IMR-90 (cell line): ENCODE measurements at regions not wholly inside any gene's neighbourhood (a gene's known extent, or its start where the extent isn't known, plus 50 kb on each side); places are given as distances from the start of the nearest gene placed in this dataset.

ENCODE experiments used
- ATAC-seq: fragments of 200-7000 bp; cut with Tn5 transposase; 2 replicates; pipeline ENCODE4 v1.9.1; 2020; ENCODE audit warnings: low read depth, mild to moderate bottlenecking, moderate library complexity
- BruUV-seq: library from RNA; stranded (reverse); fragments of 400-500 nt; replicated peaks from 2 replicates; lab custom pipeline; 2021; lab: Mats Ljungman, UMichigan
- CTCF ChIA-PET: fragments of 300-600 bp; formaldehyde crosslinking; extraction: SDS; loops from one replicate; lab custom pipeline; 2021; ENCODE audit warnings: antibody characterized with exemption; lab: Yijun Ruan, JAX
- POLR2A ChIA-PET: fragments of 300-600 bp; sonication (Branson Sonifier 250); formaldehyde crosslinking; loops from one replicate; lab custom pipeline; 2022; ENCODE audit warnings: antibody characterized with exemption; ENCODE audit not compliant: unreplicated experiment; lab: Charles Lee
- DNase-seq: peaks from one replicate; pipeline ENCODE4 v3.0.0; 2013
- H2AFZ ChIP-seq: replicated peaks from 2 replicates; pipeline ENCODE3; 2013; ENCODE audit warnings: low read length, mild to moderate bottlenecking; ENCODE audit not compliant: poor library complexity
- H2AK5ac ChIP-seq: 2 replicates; pipeline ENCODE4 v1.6.1; 2013; ENCODE audit warnings: low read depth, low read length, inconsistent platforms
- H2AK9ac ChIP-seq: replicated peaks from 2 replicates; pipeline ENCODE3; 2013; ENCODE audit warnings: mild to moderate bottlenecking, low read depth, low read length, moderate library complexity; ENCODE audit not compliant: poor library complexity
- H2BK120ac ChIP-seq: 2 replicates; pipeline ENCODE4 v1.6.1; 2013; ENCODE audit warnings: low read depth, low read length, inconsistent platforms
- H2BK15ac ChIP-seq: 3 replicates; pipeline ENCODE4 v1.6.1; 2013; ENCODE audit warnings: low read depth, low read length, inconsistent platforms
- H2BK20ac ChIP-seq: 2 replicates; pipeline ENCODE4 v1.6.1; 2013; ENCODE audit warnings: low read depth, mild to moderate bottlenecking, inconsistent platforms, low read length, moderate library complexity
- H2BK5ac ChIP-seq: 2 replicates; pipeline ENCODE4 v1.6.1; 2013; ENCODE audit warnings: mild to moderate bottlenecking, low read depth, low read length, inconsistent platforms; ENCODE audit not compliant: poor library complexity, severe bottlenecking
- H3K14ac ChIP-seq: replicated peaks from 2 replicates; pipeline ENCODE4 v1.6.1; 2013; ENCODE audit warnings: low read depth, low read length, inconsistent platforms
- H3K18ac ChIP-seq: 2 replicates; pipeline ENCODE4 v1.6.1; 2013; ENCODE audit warnings: low read depth, low read length, control low read depth
- H3K23ac ChIP-seq: 2 replicates; pipeline ENCODE4 v1.6.1; 2013; ENCODE audit warnings: low read depth, low read length, inconsistent platforms
- H3K27ac ChIP-seq: 2 replicates; pipeline ENCODE4 v1.5.1; 2013; ENCODE audit warnings: mild to moderate bottlenecking, control low read depth, low read length; ENCODE audit not compliant: insufficient read depth
- H3K27me3 ChIP-seq: 2 replicates; pipeline ENCODE4 v1.6.1; 2013; ENCODE audit warnings: low read length; ENCODE audit not compliant: control insufficient read depth, insufficient read depth
- H3K36me3 ChIP-seq: 2 replicates; pipeline ENCODE4 v1.6.1; 2013; ENCODE audit warnings: low read length, mixed read lengths; ENCODE audit not compliant: control insufficient read depth, insufficient read depth
- H3K4ac ChIP-seq: 2 replicates; pipeline ENCODE4 v1.6.1; 2013; ENCODE audit warnings: low read depth, low read length, inconsistent platforms
- H3K4me1 ChIP-seq: 2 replicates; pipeline ENCODE4 v1.6.1; 2013; ENCODE audit warnings: low read length, mixed read lengths; ENCODE audit not compliant: control insufficient read depth, insufficient read depth
- H3K4me2 ChIP-seq: 2 replicates; pipeline ENCODE4 v1.6.1; 2013; ENCODE audit warnings: low read depth, mild to moderate bottlenecking, control low read depth, low read length, moderate library complexity
- H3K4me3 ChIP-seq: 2 replicates; pipeline ENCODE4 v1.5.1; 2013; ENCODE audit warnings: low read depth, mild to moderate bottlenecking, control low read depth, low read length, moderate library complexity; ENCODE audit not compliant: insufficient read depth
- H3K56ac ChIP-seq: 2 replicates; pipeline ENCODE4 v1.6.1; 2013; ENCODE audit warnings: low read length, inconsistent platforms; ENCODE audit not compliant: insufficient read depth; ENCODE audit errors: extremely low read depth
- H3K79me1 ChIP-seq, 2 experiments: 2 replicates each; pipeline ENCODE4 v1.6.1; 2013; ENCODE audit warnings: low read length in 2 of 2, inconsistent platforms in 1 of 2, low read depth in 1 of 2
- H3K9ac ChIP-seq: 2 replicates; pipeline ENCODE4 v1.6.1; 2013; ENCODE audit warnings: low read depth, low read length, control low read depth
- H3K9me1 ChIP-seq: 2 replicates; pipeline ENCODE4 v1.6.1; 2013; ENCODE audit warnings: low read length, inconsistent platforms; ENCODE audit not compliant: insufficient read depth
- H3K9me3 ChIP-seq: 2 replicates; pipeline ENCODE4 v1.6.1; 2013; ENCODE audit warnings: low read length; ENCODE audit not compliant: control insufficient read depth, insufficient read depth
- H4K20me1 ChIP-seq: 2 replicates; pipeline ENCODE4 v1.6.1; 2013; ENCODE audit warnings: low read length, inconsistent platforms; ENCODE audit not compliant: insufficient read depth
- H4K5ac ChIP-seq: 2 replicates; pipeline ENCODE4 v1.6.1; 2013; ENCODE audit warnings: mild to moderate bottlenecking, low read depth, low read length, control low read depth
- H4K8ac ChIP-seq, 2 experiments: 2 replicates each; pipeline ENCODE4 v1.6.1; 2013; ENCODE audit warnings: low read depth in 2 of 2, low read length in 2 of 2, control low read depth in 1 of 2, inconsistent platforms in 1 of 2
- H4K91ac ChIP-seq: 2 replicates; pipeline ENCODE4 v1.6.1; 2013; ENCODE audit warnings: low read depth, low read length, inconsistent platforms; ENCODE audit not compliant: insufficient read depth
- BHLHE40 ChIP-seq: fragments of 150-350 bp; IDR thresholded peaks from 2 replicates; pipeline ENCODE4 v1.6.1; 2016; ENCODE audit warnings: mild to moderate bottlenecking, low read depth, low read length
- CHD1 ChIP-seq: IDR thresholded peaks from 2 replicates; pipeline ENCODE4 v1.6.1; 2012; ENCODE audit warnings: low read depth, low read length, improper control_type of control experiment
- NFE2L2 ChIP-seq: fragments of 150-350 bp; IDR thresholded peaks from 2 replicates; pipeline ENCODE4 v1.6.1; 2016; ENCODE audit warnings: low read depth, mild to moderate bottlenecking, low read length
- RFX5 ChIP-seq: IDR thresholded peaks from 2 replicates; pipeline ENCODE4 v1.8.0; 2012; ENCODE audit warnings: low read depth, mild to moderate bottlenecking, low read length, moderate library complexity
- WGBS, 2 experiments: methylation state at CpG; one replicate each; pipeline versions ENCODE4 v1.1.5 to v1.1.7; 2013; ENCODE audit warnings: missing lambda C conversion rate in 2 of 2; ENCODE audit not compliant: insufficient read length in 1 of 2; ENCODE audit errors: extremely low coverage in 2 of 2; 5-methylcytosine and 5-hydroxymethylcytosine counted together
- dilution Hi-C: fragments of 300-500 bp; cut with HindIII; formaldehyde crosslinking; loops from one replicate; pipeline ENCODE4 v1.14.3; 2018; ENCODE audit warnings: low sequenced_read_pairs; ENCODE audit not compliant: unreplicated experiment
- in situ Hi-C: fragments of 300-500 bp; cut with MboI; formaldehyde crosslinking; loops from 3 replicates; pipeline ENCODE4 v1.14.3; 2019; ENCODE audit warnings: low sequenced_read_pairs, inconsistent platforms, mixed read lengths
- intact Hi-C: fragments of 100-400 bp; cut with micrococcal nuclease; formaldehyde crosslinking; loops from 2 replicates; pipeline ENCODE4 v1.10.0; 2022

- no peak overlapping the region for H3K9ac ChIP-seq
- H2BK120ac ChIP-seq = no peak overlapping the region
- H3K23ac ChIP-seq = no peak overlapping the region
- CTCF ChIA-PET = no interaction called here
- H2BK20ac ChIP-seq = no peak overlapping the region
- no peak overlapping the region for H3K4me2 ChIP-seq
- POLR2A ChIA-PET = no interaction called here
- 50% methylated on average over 1 of the region's 7 CpGs; no CpG with 5 or more reads in 1 of the 2 experiments for WGBS, 2 experiments
- H3K56ac ChIP-seq = no peak overlapping the region
- H2AK9ac ChIP-seq = no peak overlapping the region
- no peak overlapping the region for H2BK5ac ChIP-seq
- no peak overlapping the region for H3K4me3 ChIP-seq
- H2BK15ac ChIP-seq = no peak overlapping the region
- no peak overlapping the region for H4K8ac ChIP-seq
- in situ Hi-C loops (no loop called here), dilution Hi-C loops (no loop called here), intact Hi-C loops (no loop called here)
- no peak overlapping the region for H3K14ac ChIP-seq
- H2AK5ac ChIP-seq = no peak overlapping the region
- no peak for ATAC-seq
- no TSS peak for BruUV-seq
- H3K4ac ChIP-seq = no peak overlapping the region
- no peaks in the 10 kb centered on the region for H3K9me1 ChIP-seq
- H3K79me1 ChIP-seq = no peaks in the 10 kb centered on the region
- no peak overlapping the region for H4K5ac ChIP-seq
- peaks cover 6% of the 10 kb centered on the region for H3K9me3 ChIP-seq
- H3K27me3 ChIP-seq = no peaks in the 10 kb centered on the region
- H4K91ac ChIP-seq = no peak overlapping the region
- H3K36me3 ChIP-seq = no peaks in the 10 kb centered on the region
- H4K20me1 ChIP-seq = no peaks in the 10 kb centered on the region
- TF ChIP-seq NFE2L2 = no peak
- TF ChIP-seq RFX5 = no peak
- no peak for TF ChIP-seq CHD1
- TF ChIP-seq BHLHE40 = no peak
- no peak overlapping the region for H3K27ac ChIP-seq
- no peaks in the 10 kb centered on the region for H3K4me1 ChIP-seq
- H3K18ac ChIP-seq = no peak overlapping the region
- no peak overlapping the region for H2AFZ ChIP-seq
- DNase-seq = no peak
Measured at GRCh38 chr6:8276148-8276547, 159.2 kb downstream of the SLC35B3 start.
